NCI-H345 treated with DMSO at 0.1 percent for 48 hours (cell line): ENCODE measurements at regions not wholly inside any gene's neighbourhood (a gene's known extent, or its start where the extent isn't known, plus 50 kb on each side); places are given as distances from the start of the nearest gene placed in this dataset.

Source experiments
- DNase-seq: peaks from one replicate; lab custom pipeline; 2025; ENCODE audit not compliant: unreplicated experiment; lab: John Stamatoyannopoulos, UW

DNA sequence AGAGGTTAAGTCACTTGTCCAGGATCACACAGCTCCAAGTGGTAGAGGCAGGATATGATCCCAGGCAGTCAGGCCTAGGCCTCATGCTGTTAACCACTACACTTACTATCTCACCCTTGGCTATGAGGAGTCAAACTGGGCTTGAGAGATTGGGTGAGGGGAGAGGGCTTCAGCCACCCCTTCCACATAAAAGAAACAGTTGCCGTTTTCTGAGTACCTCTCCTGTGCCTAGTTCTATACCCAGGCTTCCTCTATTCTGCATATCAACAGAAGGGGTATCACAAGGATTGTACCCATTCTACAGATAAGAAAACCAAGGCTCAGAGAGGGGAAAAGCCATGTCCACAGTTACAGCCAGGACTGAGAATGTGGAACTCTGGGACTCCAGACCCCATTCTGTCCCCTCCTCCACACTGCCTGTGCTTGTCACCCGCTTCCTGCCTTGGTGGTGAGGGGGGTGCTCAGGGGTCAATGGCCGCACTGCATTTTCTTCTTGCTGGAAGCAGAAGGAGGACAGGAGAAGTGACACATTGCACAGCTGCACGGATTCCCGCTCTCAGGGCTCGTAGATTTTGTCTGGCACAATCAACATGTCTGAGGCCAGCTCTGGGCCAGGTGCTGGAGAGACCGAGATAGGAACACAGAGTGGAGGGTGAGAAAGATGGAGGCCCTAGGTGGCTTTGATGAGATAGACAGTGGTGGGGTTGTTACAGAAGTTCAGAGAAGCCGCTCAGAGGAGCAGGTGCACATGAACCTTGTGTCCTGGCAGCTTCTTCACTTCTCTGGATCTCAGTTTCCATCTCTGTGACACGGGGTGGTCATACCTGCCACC, 108.4 kb upstream of the PTPN1 start:
- no peak for DNase-seq

DNA sequence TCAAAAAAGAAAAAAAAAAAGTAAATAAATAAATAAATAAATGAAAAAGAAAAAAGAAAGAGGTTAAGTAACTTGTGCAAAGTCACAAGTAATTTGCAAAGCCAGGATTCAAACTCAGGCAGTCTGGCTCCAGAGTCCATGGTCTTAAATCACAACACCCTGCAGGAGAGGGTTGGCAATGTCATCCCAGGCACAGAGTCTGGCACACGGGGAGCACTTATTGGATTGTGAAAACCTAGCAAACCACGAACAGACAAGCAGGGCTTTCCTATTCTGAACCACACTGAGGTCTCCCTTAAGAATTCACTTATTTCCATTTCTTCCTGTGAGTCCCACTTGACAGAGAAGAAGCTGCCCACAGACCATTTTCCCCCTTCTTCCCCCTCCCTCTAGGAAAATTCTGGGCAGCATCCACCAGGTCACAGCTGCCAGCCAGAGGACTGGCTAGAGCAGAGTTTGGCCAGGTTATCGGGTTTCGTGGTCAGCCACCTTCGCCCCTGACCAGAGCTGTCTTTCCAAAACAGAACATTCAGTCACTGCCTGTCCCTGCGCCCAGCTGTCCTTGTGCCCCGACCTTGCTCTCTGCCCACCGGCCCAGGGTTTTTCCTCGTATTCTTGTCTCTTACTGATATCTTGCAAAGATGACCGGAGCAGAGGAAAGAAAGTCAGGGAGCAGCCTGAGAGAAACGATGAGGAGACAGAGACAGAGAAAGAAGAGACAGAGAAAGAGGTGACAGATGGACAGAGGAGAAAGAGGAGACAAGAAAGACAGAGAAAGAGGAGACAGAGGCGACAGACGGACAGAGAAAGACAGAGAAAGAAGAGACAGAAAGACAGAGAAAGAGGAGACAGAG, 106.4 kb upstream of the PTPN1 start:
- no peak for DNase-seq

- no peak for DNase-seq
Observed at GRCh38 chr20:50404419-50405234, 105.6 kb upstream of the PTPN1 start.

DNA sequence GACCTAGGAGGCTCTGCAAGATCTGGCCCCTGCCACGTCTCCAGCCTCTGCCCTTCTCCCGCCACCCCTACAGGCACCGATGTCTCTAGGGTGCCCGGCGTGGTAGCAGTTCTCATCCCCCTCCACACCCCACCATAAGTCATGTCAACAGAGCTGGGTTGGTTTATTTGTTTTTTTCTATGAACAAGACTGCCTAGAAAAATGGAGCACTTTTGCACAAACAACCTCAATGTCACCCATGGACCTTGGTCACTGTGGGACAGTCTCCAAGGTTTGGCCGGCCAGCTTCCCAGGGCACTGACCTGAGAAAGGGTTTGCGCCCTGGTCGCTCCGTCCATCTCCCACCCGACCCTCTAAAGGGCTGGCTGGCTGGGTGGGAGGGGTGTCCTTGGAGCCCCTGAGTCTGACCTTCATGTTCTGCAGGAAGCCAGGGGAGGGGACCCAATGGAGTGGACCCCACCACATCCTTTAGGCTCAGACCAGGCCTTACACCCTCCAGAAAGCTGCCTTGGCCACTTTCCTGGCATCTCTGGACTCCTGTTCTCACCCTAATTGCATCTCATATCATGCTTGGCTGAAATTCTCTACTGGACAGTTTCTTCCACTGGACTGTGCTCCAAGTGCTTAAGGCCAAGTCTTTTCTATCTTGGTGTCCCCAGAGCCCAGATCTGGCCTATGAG, 104.8 kb upstream of the PTPN1 start:
- no peak for DNase-seq

DNA sequence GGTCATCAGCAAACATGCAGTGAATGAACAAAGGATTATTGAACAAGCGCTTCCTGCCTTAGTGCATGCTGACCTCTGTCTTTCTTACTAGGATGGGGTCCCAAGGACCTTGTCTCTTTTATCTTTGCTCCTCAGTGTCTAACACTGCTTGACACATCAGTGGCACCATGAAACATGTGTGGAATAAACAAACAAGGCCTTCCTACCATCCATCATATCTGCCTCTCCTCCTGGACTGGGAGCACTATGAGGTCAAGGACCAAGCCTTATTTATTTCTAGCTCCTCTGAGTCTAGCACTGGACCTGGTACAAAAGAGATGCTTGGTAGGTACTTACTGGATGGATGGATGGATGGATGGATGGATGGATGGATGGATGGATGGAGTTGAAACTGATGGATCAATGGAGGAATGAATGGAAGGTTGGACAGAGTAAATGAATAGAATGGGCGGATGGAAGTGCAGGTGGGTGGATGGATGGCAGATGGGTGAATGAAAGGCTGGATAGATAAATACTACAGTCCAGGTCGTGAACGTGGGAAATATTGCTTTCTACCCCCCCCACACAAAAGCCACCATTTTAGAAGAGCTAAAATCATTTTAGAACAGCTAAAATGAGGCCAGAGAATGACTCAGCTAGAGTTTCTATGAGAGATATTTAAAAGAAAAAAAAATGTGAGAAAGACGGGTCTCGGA, 104.1 kb upstream of the PTPN1 start:
- DNase-seq: no peak

DNA sequence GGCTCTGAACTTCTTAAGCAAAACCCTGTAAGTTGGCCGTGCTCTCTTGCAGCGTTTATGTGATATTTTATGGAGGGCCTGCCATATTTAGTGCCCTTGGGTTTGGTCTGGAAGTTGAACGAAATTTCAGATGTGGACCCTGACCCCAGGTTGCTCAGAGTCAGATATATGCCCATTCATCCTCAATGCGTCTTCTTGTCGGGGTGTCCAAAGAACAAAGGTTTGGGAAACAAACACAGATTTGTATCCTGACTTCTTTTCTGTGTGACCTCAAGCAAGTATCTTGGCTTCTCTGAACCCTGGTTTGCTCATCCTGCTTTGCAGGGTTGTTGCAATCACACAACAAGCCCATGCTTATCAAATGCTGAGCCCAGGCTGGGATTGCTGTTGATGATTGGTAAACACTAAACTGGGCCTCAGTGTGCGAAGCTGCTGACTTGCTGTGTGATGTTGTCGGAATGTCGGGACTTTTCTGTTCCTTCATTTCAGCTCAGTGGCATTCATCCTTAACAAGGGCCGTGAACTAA, 103.5 kb upstream of the PTPN1 start:
- DNase-seq: no peak

DNA sequence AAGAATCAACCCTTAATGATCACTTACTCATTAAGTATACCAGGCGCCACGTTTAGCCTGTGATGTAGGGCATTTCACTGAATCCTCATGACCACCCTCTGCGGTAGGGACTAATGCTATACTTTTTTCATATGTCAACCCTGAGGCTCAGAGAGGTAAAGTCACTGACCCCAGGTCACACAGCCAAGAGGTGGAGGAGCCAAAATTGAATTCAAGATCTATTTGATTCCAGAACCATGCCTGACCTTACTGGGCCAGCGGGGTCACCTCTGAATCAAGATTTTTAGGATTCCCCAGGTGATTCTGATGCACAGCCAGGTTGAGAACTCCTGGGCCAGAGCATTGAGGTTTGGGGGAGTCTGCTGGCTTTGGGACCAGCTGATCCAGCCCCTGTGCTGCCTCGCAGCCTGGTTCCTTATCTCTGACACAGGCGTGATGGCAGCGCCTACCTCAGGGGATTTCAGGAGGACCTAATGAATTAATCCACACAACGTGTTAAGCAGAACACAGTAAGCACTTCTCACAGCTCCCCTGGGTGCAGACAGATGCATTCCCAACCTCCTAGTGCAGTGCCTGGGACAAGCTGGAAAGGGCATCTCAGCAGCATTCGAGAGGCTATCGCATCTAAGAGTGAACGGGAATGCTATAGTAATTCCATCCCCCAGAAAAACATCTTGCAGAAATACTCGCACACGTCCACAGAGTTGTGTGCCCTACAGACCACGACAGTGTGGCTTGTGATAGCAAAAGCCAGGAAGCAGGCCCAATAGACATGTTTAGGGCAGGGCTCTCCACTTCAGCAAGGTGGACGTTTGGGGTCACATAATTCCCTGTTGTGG, 101.4 kb upstream of the PTPN1 start:
- no peak for DNase-seq

DNA sequence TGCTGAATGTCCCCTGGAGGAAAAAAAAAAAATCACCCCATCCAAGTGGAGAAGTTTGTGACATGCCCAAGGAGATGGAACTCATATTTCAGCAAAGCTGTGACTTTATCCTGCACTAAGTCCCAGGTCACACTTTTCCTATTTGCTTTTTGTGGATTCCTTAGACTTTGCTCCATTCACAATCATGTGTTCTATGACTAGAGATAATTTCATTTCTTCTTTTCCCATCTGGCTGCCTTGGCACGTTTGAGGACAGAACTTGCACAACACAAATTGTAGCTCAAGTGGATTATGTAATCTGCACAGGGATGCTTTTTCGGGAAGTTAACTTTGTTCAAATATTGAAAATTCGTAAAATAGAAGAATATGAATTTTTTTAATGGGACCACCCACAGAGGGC, 100.7 kb upstream of the PTPN1 start:
- DNase-seq: no peak

GRCh38 chr20:50410343-50410742, 99.8 kb upstream of the PTPN1 start:
- DNase-seq: no peak

DNA sequence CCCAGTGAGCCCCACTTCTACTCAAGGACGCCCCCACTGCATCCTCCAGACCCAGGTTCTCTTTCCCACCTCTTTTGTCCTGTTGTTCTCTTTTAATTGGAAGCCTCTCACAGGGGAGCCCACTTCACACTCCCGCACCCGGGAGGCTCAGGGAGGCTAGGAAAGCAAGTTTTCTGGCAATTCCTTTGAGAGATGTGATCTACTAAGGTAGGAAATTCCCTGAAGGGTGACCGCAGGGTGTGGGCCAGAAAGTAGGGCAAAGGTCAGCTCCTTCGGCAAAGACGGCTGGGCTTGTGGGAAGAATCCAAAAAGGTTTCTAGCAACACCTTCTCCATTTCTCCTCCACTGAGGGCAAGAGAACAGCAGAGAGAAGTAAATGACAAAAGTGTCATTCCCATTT, 98.1 kb upstream of the PTPN1 start:
- DNase-seq: no peak

GRCh38 chr20:50412499-50412898, 97.7 kb upstream of the PTPN1 start:
- no peak for DNase-seq

GRCh38 chr20:50413088-50413500, 97.1 kb upstream of the PTPN1 start:
- no peak for DNase-seq

GRCh38 chr20:50415021-50415515, 95.1 kb upstream of the PTPN1 start:
- no peak for DNase-seq

- no peak for DNase-seq
Observed at GRCh38 chr20:50415516-50416268, 94.5 kb upstream of the PTPN1 start.

DNA sequence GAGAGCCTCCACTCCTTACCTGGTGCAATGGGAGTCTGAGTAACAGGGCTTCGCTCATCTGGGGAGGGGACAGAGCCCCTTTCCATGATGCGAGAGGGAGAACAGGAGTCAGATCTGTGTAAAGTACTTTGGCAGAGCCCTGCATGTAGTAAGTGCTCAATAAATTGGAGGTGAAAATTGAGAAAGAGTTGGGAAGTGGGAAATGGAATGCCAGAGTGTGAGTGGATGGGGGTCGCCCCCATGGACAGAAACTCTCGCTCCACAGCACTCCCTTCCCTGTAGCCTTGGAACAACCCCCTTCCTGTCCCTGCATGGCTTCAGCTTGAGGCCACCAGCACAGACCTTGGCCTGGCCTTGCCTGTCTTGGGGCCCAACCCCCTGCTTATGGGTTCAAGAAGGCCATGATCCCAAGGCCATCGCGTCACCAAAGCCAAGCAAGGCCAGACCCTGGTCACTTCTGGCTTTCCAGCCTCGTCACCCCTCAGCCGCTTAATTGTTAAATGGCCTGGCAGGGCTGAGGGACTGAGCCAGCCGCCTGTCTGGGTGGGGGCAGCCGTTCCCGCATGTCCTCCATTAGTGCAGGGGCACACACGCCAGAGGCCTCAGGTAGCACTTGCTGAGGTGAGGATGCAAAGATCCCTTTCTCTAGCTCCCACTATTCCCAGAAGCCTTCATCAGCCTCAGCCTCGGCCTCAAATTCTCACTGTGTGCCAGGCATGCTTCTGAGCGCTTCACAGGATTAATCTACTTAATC, 93.7 kb upstream of the PTPN1 start:
- DNase-seq: no peak

GRCh38 chr20:50417023-50417329, 93.2 kb upstream of the PTPN1 start:
- no peak for DNase-seq

- no peak for DNase-seq
Observed at GRCh38 chr20:50417484-50418235, 92.5 kb upstream of the PTPN1 start.
